Endothelial cell (in vitro differentiated cells): ENCODE measurements at regions not wholly inside any gene's neighbourhood (a gene's known extent, or its start where the extent isn't known, plus 50 kb on each side); places are given as distances from the start of the nearest gene placed in this dataset.

Experiments
- DNase-seq: peaks from one replicate; pipeline ENCODE4 v3.0.0; 2021; ENCODE audit warnings: low spot score
- H3K27ac Mint-ChIP-seq: one replicate; pipeline ENCODE4 v1.8.0; 2021; ENCODE audit warnings: mixed read lengths, inconsistent platforms; ENCODE audit not compliant: unreplicated experiment
- H3K27me3 Mint-ChIP-seq: one replicate; pipeline ENCODE4 v1.8.0; 2021; ENCODE audit warnings: mild to moderate bottlenecking, moderate library complexity, mixed read lengths, inconsistent platforms; ENCODE audit not compliant: unreplicated experiment
- H3K36me3 Mint-ChIP-seq: one replicate; pipeline ENCODE4 v1.8.0; 2021; ENCODE audit warnings: mild to moderate bottlenecking, low read depth, mixed read lengths, inconsistent platforms; ENCODE audit not compliant: unreplicated experiment
- H3K4me1 Mint-ChIP-seq: one replicate; pipeline ENCODE4 v1.8.0; 2021; ENCODE audit warnings: mild to moderate bottlenecking, mixed read lengths, inconsistent platforms; ENCODE audit not compliant: unreplicated experiment
- H3K4me3 Mint-ChIP-seq: one replicate; pipeline ENCODE4 v1.8.0; 2021; ENCODE audit warnings: mild to moderate bottlenecking, mixed read lengths, inconsistent platforms; ENCODE audit not compliant: unreplicated experiment
- H3K9me3 Mint-ChIP-seq: one replicate; pipeline ENCODE4 v1.8.0; 2021; ENCODE audit warnings: mixed read lengths, inconsistent platforms; ENCODE audit not compliant: unreplicated experiment
- TF ChIP-seq, protein P1 (sequence below): fragments of 200-600 bp; sonication (generic); IDR thresholded peaks from one replicate; pipeline ENCODE4 v1.5.0; 2021; ENCODE audit warnings: antibody characterized with exemption; ENCODE audit not compliant: unreplicated experiment

DNA sequence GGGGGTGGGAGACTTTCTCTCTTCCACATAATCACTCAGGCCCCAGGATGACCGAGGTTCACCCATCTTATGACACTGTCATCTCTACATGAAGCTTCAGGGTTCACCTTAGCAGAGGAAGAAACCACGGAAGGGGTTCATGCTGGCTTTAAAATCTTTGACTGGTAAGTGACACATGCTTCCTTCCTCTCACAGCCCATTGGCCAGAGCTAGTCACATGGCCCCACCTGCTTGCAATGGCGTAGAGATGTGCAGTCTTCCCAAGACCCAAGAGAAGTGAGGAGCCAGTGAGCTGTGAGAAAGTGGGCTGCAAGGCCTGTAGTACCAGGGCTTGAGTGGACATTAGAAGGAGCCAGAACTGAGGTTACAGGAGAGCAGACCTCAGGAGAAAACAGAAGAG, 180.3 kb downstream of the AXIN2 start:
- Mint-ChIP-seq H3K4me1 (no peaks in the 10 kb centered on the region), H3K36me3 (no peaks in the 10 kb centered on the region), H3K4me3 (no peak overlapping the region), H3K27ac (no peak overlapping the region), H3K9me3 (no peaks in the 10 kb centered on the region), H3K27me3 (no peaks in the 10 kb centered on the region)
- TF ChIP-seq, protein P1, sequence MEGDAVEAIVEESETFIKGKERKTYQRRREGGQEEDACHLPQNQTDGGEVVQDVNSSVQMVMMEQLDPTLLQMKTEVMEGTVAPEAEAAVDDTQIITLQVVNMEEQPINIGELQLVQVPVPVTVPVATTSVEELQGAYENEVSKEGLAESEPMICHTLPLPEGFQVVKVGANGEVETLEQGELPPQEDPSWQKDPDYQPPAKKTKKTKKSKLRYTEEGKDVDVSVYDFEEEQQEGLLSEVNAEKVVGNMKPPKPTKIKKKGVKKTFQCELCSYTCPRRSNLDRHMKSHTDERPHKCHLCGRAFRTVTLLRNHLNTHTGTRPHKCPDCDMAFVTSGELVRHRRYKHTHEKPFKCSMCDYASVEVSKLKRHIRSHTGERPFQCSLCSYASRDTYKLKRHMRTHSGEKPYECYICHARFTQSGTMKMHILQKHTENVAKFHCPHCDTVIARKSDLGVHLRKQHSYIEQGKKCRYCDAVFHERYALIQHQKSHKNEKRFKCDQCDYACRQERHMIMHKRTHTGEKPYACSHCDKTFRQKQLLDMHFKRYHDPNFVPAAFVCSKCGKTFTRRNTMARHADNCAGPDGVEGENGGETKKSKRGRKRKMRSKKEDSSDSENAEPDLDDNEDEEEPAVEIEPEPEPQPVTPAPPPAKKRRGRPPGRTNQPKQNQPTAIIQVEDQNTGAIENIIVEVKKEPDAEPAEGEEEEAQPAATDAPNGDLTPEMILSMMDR, result no peak
- DNase-seq, result no peak

DNA sequence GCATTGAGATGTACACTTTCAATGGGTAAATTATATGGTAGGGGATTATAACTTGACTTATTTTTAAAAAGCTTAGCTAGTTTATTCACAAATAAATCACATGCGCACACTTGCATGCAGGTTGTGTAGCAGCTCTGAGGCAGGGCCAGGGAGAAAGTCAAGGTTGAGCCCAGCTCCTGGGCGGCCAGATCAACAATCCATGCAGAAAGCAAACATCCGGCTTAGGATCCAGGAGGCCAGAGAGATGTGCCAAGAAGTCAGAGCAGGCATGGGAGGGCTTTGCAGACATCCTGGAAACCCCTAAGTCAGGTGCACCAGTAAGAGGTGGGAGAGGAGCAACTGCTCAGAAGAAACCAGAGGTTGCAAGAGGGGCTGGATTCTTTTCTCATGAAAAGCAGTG, 186.5 kb downstream of the AXIN2 start:
- H3K9me3 Mint-ChIP-seq, result no peaks in the 10 kb centered on the region
- TF ChIP-seq, protein P1, result no peak
- H3K36me3 Mint-ChIP-seq, result no peaks in the 10 kb centered on the region
- peaks cover 15% of the 10 kb centered on the region for H3K4me1 Mint-ChIP-seq
- no peaks in the 10 kb centered on the region for H3K27me3 Mint-ChIP-seq
- no peak for DNase-seq
- H3K27ac Mint-ChIP-seq, result no peak overlapping the region
- no peak overlapping the region for H3K4me3 Mint-ChIP-seq

DNA sequence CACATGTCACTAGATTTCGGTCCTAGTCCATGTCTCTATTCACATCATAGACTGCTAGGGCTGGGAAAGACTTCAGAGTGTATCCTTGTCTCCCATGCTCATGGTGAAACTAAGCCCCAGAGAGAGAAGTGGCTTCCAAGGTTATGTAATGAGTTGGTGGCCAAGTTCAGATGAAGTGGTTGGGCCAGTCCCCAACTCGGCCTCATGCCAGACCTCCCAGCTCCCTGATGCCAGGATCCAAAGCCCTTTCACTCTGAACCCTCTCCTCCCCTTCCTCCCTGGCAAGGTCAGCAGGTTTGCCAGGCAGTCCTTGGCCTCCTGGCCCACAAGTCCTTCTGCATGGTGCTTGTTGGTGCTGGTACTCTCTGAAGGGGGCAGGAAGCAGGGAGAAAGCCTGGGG, 189.7 kb downstream of the AXIN2 start:
- DNase-seq, result no peak
- H3K4me1 Mint-ChIP-seq, result peaks cover 15% of the 10 kb centered on the region
- H3K36me3 Mint-ChIP-seq, result peaks cover 3% of the 10 kb centered on the region
- no peak overlapping the region for H3K4me3 Mint-ChIP-seq
- H3K27me3 Mint-ChIP-seq, result no peaks in the 10 kb centered on the region
- H3K27ac Mint-ChIP-seq, result no peak overlapping the region
- no peaks in the 10 kb centered on the region for H3K9me3 Mint-ChIP-seq
- TF ChIP-seq, protein P1, result no peak

DNA sequence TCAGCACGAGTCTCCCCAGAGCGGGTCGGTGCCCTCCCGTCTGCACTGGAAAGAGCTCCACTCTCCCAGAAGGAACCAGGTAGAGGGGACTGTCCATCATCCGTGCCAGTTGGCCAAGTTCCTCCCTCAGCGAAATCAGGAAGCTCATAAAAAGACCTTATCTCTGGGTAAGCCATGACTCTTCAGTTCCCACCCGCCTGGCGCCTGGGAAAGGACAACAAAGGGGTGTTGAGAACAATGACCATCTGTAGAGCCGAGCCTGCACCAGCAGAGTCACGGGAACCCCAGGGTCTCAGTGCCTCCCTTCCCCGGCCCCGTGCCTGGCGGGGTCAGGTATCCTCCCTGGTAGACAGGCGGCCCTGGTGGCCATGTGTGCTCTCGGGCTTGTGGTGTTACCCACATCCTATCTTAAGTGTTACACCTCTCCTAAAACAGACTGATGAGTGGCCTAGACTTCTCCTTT, 190.7 kb downstream of the AXIN2 start:
- peak overlapping the region; percentile 61 for H3K27ac Mint-ChIP-seq
- no peaks in the 10 kb centered on the region for H3K9me3 Mint-ChIP-seq
- peaks cover 17% of the 10 kb centered on the region for H3K4me1 Mint-ChIP-seq
- H3K27me3 Mint-ChIP-seq, result no peaks in the 10 kb centered on the region
- DNase-seq, result no peak
- TF ChIP-seq, protein P1, result no peak
- no peak overlapping the region for H3K4me3 Mint-ChIP-seq
- peaks cover 3% of the 10 kb centered on the region for H3K36me3 Mint-ChIP-seq

DNA sequence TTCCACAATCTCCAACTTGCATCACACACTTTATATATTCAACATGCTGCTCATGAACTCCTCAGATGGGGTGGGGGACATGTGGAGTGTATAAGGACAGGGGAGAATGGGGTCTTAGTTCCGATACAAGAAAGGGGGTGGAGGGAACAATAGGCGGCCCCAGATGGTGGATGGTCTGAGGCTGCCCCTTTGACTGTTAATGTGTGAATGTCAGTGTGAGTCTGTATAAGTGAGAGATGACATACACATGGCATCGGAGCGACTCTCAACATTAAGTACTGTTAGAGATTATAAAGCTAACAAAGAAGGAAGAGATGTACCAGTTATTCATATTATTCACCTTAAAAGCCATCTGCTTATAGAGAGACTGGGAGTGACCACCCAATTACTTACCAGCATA, 193.1 kb downstream of the AXIN2 start:
- no peaks in the 10 kb centered on the region for H3K27me3 Mint-ChIP-seq
- TF ChIP-seq, protein P1, result no peak
- no peaks in the 10 kb centered on the region for H3K9me3 Mint-ChIP-seq
- DNase-seq, result no peak
- H3K27ac Mint-ChIP-seq, result peak overlapping the region; percentile 13
- no peak overlapping the region for H3K4me3 Mint-ChIP-seq
- H3K4me1 Mint-ChIP-seq, result peaks cover 20% of the 10 kb centered on the region
- H3K36me3 Mint-ChIP-seq, result peaks cover 3% of the 10 kb centered on the region
